ENCODE measurements at regions not wholly inside any gene's neighbourhood (a gene's known extent, or its start where the extent isn't known, plus 50 kb on each side); places are given as distances from the start of the nearest gene placed in this dataset.

GRCh38 chr3:174363256-174363655 is 495.9 kb upstream of the NAALADL2 start (continued):
- TF ChIP-seq, protein P1, sequence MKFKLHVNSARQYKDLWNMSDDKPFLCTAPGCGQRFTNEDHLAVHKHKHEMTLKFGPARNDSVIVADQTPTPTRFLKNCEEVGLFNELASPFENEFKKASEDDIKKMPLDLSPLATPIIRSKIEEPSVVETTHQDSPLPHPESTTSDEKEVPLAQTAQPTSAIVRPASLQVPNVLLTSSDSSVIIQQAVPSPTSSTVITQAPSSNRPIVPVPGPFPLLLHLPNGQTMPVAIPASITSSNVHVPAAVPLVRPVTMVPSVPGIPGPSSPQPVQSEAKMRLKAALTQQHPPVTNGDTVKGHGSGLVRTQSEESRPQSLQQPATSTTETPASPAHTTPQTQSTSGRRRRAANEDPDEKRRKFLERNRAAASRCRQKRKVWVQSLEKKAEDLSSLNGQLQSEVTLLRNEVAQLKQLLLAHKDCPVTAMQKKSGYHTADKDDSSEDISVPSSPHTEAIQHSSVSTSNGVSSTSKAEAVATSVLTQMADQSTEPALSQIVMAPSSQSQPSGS (IDR thresholded peaks at IDR 0.05; ENCODE audit: low read length): no peak
- TF ChIP-seq DPF2 (IDR thresholded peaks at IDR 0.05) (no peak), SP1 (IDR thresholded peaks at IDR 0.05; ENCODE audit: low read depth, low read length) (no peak), MEF2B (IDR thresholded peaks at IDR 0.05; ENCODE audit: partially characterized antibody, poor library complexity, severe bottlenecking) (no peak), STAT1 (conservative IDR thresholded peaks at IDR 0.05) (no peak), CHD2 (IDR thresholded peaks at IDR 0.05; ENCODE audit: borderline replicate concordance, low read depth, low read length) (no peak), ESRRA (IDR thresholded peaks at IDR 0.05; ENCODE audit: low read length) (no peak), GATAD2B (conservative IDR thresholded peaks at IDR 0.05; ENCODE audit: low read depth) (no peak), E2F4 (IDR thresholded peaks at IDR 0.05; ENCODE audit: low read depth, low read length) (no peak)
- TF ChIP-seq, protein P2, sequence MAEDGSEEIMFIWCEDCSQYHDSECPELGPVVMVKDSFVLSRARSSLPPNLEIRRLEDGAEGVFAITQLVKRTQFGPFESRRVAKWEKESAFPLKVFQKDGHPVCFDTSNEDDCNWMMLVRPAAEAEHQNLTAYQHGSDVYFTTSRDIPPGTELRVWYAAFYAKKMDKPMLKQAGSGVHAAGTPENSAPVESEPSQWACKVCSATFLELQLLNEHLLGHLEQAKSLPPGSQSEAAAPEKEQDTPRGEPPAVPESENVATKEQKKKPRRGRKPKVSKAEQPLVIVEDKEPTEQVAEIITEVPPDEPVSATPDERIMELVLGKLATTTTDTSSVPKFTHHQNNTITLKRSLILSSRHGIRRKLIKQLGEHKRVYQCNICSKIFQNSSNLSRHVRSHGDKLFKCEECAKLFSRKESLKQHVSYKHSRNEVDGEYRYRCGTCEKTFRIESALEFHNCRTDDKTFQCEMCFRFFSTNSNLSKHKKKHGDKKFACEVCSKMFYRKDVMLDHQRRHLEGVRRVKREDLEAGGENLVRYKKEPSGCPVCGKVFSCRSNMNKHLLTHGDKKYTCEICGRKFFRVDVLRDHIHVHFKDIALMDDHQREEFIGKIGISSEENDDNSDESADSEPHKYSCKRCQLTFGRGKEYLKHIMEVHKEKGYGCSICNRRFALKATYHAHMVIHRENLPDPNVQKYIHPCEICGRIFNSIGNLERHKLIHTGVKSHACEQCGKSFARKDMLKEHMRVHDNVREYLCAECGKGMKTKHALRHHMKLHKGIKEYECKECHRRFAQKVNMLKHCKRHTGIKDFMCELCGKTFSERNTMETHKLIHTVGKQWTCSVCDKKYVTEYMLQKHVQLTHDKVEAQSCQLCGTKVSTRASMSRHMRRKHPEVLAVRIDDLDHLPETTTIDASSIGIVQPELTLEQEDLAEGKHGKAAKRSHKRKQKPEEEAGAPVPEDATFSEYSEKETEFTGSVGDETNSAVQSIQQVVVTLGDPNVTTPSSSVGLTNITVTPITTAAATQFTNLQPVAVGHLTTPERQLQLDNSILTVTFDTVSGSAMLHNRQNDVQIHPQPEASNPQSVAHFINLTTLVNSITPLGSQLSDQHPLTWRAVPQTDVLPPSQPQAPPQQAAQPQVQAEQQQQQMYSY (CRISPR knock-in tag; IDR thresholded peaks at IDR 0.05): no peak
